Chondrocyte (in vitro differentiated cells): ENCODE measurements at regions not wholly inside any gene's neighbourhood (a gene's known extent, or its start where the extent isn't known, plus 50 kb on each side); places are given as distances from the start of the nearest gene placed in this dataset.

ENCODE experiments used
- DNase-seq: peaks from one replicate; pipeline ENCODE4 v3.0.0; 2021; ENCODE audit warnings: mixed read lengths, low spot score
- H3K27ac Mint-ChIP-seq: one replicate; pipeline ENCODE4 v1.8.0; 2021; ENCODE audit warnings: mild to moderate bottlenecking, moderate library complexity, mixed read lengths; ENCODE audit not compliant: unreplicated experiment
- H3K27me3 Mint-ChIP-seq: 2 replicates; pipeline ENCODE4 v1.8.0; 2021; ENCODE audit warnings: low read depth, mixed read lengths
- H3K36me3 Mint-ChIP-seq: 2 replicates; pipeline ENCODE4 v1.8.0; 2021; ENCODE audit warnings: low read depth, mixed read lengths
- H3K4me1 Mint-ChIP-seq: 2 replicates; pipeline ENCODE4 v1.8.0; 2021; ENCODE audit warnings: low read depth, mild to moderate bottlenecking, mixed read lengths
- H3K4me3 Mint-ChIP-seq: one replicate; pipeline ENCODE4 v1.8.0; 2021; ENCODE audit warnings: mild to moderate bottlenecking, moderate library complexity, mixed read lengths; ENCODE audit not compliant: unreplicated experiment
- H3K9me3 Mint-ChIP-seq: 2 replicates; pipeline ENCODE4 v1.8.0; 2021; ENCODE audit warnings: low read depth, mixed read lengths
- TF ChIP-seq, protein P1 (sequence below): fragments of 200-600 bp; sonication (generic); IDR thresholded peaks from 2 replicates; pipeline ENCODE4 v1.5.0; 2021; ENCODE audit warnings: antibody characterized with exemption, mild to moderate bottlenecking, moderate library complexity

DNA sequence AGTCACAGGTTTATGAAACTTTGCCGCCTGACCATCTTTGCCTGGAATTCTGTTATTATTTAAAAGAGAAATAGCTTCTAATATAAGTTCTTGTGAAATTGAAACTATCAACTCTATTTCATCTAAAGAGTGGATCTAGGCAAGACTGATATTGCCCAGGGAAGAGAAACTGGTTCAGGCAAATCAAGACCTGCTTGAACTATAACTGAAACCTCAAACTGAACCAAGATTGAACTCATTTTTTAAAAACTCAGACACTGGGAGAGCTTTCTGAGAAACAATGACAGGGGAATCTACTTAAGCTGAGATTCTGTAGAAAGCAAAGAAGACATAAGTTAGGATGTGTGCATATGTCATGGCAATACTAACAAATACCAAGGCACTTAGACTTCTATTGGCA lies 815.8 kb downstream of the BRINP1 start:
- H3K27ac Mint-ChIP-seq = no peak overlapping the region
- peaks cover 6% of the 10 kb centered on the region for H3K9me3 Mint-ChIP-seq
- TF ChIP-seq, protein P1, sequence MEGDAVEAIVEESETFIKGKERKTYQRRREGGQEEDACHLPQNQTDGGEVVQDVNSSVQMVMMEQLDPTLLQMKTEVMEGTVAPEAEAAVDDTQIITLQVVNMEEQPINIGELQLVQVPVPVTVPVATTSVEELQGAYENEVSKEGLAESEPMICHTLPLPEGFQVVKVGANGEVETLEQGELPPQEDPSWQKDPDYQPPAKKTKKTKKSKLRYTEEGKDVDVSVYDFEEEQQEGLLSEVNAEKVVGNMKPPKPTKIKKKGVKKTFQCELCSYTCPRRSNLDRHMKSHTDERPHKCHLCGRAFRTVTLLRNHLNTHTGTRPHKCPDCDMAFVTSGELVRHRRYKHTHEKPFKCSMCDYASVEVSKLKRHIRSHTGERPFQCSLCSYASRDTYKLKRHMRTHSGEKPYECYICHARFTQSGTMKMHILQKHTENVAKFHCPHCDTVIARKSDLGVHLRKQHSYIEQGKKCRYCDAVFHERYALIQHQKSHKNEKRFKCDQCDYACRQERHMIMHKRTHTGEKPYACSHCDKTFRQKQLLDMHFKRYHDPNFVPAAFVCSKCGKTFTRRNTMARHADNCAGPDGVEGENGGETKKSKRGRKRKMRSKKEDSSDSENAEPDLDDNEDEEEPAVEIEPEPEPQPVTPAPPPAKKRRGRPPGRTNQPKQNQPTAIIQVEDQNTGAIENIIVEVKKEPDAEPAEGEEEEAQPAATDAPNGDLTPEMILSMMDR = no peak
- no peaks in the 10 kb centered on the region for H3K4me1 Mint-ChIP-seq
- DNase-seq = no peak
- no peaks in the 10 kb centered on the region for H3K36me3 Mint-ChIP-seq
- H3K4me3 Mint-ChIP-seq = no peak overlapping the region
- peaks cover 47% of the 10 kb centered on the region for H3K27me3 Mint-ChIP-seq

DNA sequence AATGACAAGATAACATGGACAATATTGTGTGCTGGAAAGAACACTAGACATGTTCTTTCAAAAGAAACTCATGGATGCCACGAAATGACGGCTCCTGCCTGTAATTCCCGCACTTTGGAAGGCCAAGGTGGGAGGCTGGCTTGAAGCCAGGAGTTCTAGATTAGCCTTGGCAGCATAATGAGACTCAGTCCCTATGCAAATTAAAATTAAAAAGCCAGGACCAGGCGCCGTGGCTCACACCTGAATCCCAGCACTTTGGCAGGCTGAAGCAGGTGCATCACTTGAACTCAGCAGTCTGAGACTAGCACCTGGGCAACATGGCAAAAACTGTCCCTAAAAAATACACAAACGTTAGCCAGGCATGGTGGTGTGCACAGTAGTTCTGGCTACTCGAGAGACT lies 814.2 kb downstream of the BRINP1 start:
- DNase-seq = no peak
- Mint-ChIP-seq H3K9me3 (peaks cover 6% of the 10 kb centered on the region), H3K27ac (no peak overlapping the region), H3K4me1 (no peaks in the 10 kb centered on the region), H3K36me3 (no peaks in the 10 kb centered on the region), H3K27me3 (peaks cover 53% of the 10 kb centered on the region), H3K4me3 (no peak overlapping the region)
- TF ChIP-seq, protein P1 = no peak

DNA sequence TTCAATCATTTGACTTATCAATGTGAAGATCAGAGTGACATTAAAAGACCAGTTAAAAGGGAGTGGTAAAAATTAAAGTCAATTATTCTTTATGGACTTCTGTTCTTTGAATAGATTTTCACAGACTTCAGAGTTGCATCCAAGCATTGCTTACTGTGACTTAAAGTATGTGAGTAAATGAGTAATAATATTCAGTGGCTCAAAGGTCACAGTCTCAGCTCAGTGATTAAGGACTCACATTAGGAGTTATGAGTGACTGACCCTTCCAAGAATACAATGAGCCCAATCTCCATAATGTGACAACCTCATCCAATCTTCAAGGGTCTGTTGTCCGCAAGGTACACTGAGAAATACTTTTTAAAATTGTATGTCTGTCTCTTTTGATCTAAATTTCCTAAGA lies 811.2 kb downstream of the BRINP1 start:
- Mint-ChIP-seq H3K27ac (no peak overlapping the region), H3K36me3 (no peaks in the 10 kb centered on the region), H3K27me3 (peaks cover 31% of the 10 kb centered on the region), H3K4me3 (no peak overlapping the region), H3K4me1 (no peaks in the 10 kb centered on the region), H3K9me3 (peaks cover 6% of the 10 kb centered on the region)
- TF ChIP-seq, protein P1 = no peak
- DNase-seq = no peak

DNA sequence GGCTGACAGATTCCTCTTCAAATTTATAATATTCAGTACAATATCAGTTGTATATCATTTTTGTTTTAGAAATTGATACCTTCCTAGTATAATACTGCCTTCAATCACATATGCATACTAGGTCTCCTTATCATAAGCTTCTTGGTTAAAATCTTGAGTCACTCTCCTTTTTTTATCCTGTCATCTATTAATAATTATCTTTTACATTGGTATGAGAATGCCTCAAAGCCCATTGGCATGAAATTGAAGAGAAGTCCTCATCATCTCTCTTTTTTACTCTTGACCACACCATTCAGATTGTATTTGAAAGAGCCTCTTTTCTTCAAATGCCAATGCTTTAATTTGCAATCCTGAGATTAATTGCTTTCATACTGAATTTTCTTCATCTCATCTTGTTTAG lies 810.3 kb downstream of the BRINP1 start:
- Mint-ChIP-seq H3K4me3 (no peak overlapping the region), H3K27ac (no peak overlapping the region), H3K9me3 (peaks cover 6% of the 10 kb centered on the region), H3K27me3 (peaks cover 23% of the 10 kb centered on the region), H3K4me1 (peaks cover 7% of the 10 kb centered on the region), H3K36me3 (no peaks in the 10 kb centered on the region)
- no peak for DNase-seq
- TF ChIP-seq, protein P1 = no peak

DNA sequence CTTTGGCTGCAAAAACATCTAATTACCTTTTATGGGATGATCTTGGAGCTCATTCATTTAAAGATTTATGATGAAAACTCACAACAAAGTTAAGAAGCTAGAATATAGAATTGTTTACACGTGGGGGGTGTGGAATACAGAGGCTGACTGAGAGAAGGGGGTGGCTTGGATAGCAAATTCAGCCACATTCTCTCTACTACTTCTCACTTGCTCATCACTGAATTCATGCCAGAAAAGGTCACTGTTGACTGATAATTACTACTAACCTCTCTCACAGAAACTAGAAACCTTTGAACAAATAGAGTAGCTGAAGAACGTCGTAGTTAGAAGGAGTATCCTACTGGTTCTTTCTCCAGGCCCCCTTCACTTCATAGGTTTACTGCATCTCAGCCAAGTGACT lies 808.2 kb downstream of the BRINP1 start:
- no peaks in the 10 kb centered on the region for H3K36me3 Mint-ChIP-seq
- no peak overlapping the region for H3K27ac Mint-ChIP-seq
- peaks cover 17% of the 10 kb centered on the region for H3K27me3 Mint-ChIP-seq
- DNase-seq = no peak
- no peak overlapping the region for H3K4me3 Mint-ChIP-seq
- TF ChIP-seq, protein P1 = no peak
- H3K9me3 Mint-ChIP-seq = peaks cover 6% of the 10 kb centered on the region
- H3K4me1 Mint-ChIP-seq = peaks cover 9% of the 10 kb centered on the region
